Mucosa of stomach (tissue), 1 donor: ENCODE measurements at regions not wholly inside any gene's neighbourhood (a gene's known extent, or its start where the extent isn't known, plus 50 kb on each side); places are given as distances from the start of the nearest gene placed in this dataset.
"Not testable (repeated sequence)": the region's sequence is repeated elsewhere in the genome, so short reads cannot be mapped to it uniquely, and the experiment has no call there.

Source experiments
- H3K27me3 ChIP-seq: one replicate; pipeline ENCODE4 v1.7.0; 2013; ENCODE audit warnings: mild to moderate bottlenecking, low read length; ENCODE audit not compliant: control insufficient read depth, insufficient read depth
- H3K36me3 ChIP-seq: one replicate; pipeline ENCODE4 v1.7.0; 2013; ENCODE audit warnings: low read length; ENCODE audit not compliant: control insufficient read depth, insufficient read depth
- H3K4me1 ChIP-seq: one replicate; pipeline ENCODE4 v1.7.0; 2013; ENCODE audit warnings: mild to moderate bottlenecking, low read length; ENCODE audit not compliant: control insufficient read depth, insufficient read depth
- H3K4me3 ChIP-seq: one replicate; pipeline ENCODE4 v1.7.0; 2013; ENCODE audit warnings: low read length
- H3K9ac ChIP-seq: one replicate; pipeline ENCODE4 v1.7.0; 2013; ENCODE audit warnings: mild to moderate bottlenecking, low read length, moderate library complexity
- H3K9me3 ChIP-seq: one replicate; pipeline ENCODE4 v1.7.0; 2013; ENCODE audit warnings: mild to moderate bottlenecking, low read length, moderate library complexity; ENCODE audit not compliant: control insufficient read depth
- donor health status: Pancreatic carcinoma.

DNA sequence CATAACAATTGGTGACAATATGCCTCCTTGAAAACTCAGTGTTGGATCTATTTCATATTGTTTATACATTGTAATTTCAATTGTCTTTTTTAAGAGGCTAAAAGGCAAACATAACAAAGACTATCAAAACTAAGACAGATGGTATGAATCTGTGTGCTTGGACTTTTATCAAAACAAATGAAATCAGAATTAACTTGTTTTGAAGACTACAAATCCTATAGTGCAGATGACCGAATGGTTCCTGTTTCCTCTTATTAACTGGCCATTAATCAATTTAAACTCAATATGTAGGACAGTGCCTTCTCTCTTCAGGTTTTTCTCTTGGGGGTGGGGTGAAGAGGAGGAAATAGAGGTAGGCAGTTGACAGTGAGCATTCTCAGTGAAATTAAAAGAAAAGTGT is 366.9 kb upstream of the GRAMD2B start:
- Histone ChIP-seq H3K9ac (no peak overlapping the region), H3K27me3 (no peaks in the 10 kb centered on the region), H3K4me3 (no peak overlapping the region), H3K9me3 (no peaks in the 10 kb centered on the region), H3K4me1 (no peaks in the 10 kb centered on the region), H3K36me3 (no peaks in the 10 kb centered on the region)

DNA sequence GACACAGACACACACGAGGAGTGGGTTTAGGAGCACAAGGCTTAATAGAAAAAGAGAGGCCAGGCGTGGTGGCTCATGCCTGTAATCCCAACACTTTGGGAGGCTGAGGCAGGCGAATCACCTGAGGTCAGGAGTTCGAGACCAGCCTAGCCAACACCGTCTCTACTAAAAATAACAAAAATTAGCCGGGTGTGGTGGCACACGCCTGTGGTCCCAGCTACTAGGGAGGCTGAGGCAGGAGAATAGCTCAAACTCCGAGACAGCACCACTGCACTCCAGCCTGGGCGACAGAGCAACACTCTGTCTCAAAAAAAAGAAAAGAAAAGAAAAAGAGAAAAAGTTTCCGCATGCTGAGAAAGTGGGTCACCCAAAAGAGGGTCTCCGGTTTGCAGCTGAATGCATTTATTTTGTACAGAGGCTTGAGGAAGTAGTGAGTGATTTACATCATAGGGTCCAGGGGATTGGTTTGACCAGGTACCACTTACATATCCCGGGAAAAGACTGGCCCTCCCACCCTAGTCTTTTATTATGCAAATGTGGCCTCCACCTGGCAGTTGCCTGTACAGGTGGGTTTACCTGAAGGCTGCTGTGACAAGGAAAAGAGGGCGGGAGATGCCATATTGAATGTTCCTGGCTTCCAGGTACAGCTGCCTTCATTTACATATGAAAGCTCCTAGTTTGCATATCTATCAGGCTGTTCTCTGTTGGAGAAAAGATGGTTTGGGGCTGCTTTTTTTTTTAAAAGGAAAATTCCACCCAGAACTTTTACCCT is 366.2 kb upstream of the GRAMD2B start:
- Histone ChIP-seq H3K27me3 (no peaks in the 10 kb centered on the region), H3K4me3 (no peak overlapping the region), H3K9ac (no peak overlapping the region), H3K4me1 (no peaks in the 10 kb centered on the region), H3K36me3 (no peaks in the 10 kb centered on the region), H3K9me3 (no peaks in the 10 kb centered on the region)

DNA sequence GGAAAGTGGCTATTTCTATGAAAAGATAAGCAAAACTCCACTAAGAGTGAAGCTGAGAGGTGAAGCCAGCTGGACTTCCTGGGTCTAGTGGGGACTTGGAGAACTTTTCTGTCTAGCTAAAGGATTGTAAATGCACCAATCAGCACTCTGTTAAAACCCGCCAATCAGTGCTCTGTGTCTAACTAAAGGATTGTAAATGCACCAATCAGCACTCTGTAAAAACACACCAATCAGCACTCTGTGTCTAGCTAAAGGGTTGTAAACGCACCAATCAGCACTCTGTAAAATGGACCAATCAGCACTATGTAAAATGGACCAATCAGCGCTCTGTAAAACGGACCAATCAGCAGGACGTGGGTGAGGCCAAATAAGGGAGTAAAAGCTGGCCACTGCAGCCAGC is 364.8 kb upstream of the GRAMD2B start:
- H3K9ac ChIP-seq, H3K4me3 ChIP-seq, H3K27me3 ChIP-seq, H3K4me1 ChIP-seq, H3K36me3 ChIP-seq, H3K9me3 ChIP-seq: not testable (repeated sequence)

DNA sequence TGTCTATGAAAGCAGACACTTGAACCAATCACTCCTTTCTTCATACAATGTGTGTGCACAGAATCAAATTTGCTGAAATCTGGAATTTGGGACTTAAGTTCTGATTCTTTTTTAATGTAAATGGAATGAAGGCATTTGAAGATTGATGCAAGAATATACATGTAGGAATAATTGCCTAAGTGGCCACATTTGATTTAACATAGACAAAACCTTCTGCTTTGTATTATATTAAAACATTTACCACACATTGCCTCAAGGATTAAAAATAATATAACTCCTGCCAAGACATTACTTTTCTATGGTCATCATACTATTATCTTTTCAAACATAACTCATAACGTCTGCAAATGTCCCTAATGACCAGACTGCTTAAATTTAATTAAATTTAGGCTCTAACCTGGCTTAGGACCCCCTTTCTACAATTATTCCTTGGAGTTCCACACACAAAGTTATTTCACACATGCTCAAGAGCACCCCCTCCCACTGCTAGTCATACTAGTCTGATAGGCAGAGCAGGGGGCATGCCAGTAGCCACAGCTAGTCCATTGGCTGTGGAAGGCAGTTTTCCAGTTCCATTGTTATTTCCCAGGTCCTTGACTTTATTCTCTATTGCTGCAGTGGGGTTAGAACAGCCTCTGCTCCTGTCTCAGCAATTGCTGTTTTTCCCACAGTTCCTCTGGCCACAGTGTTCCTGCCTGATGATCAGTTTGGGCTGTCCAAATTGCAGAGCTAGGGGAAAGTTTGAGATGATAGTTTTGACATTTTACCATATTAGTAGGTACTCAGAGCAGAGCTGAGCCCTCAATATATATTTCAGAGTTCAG is 360.6 kb upstream of the GRAMD2B start:
- no peaks in the 10 kb centered on the region for H3K9me3 ChIP-seq
- no peaks in the 10 kb centered on the region for H3K27me3 ChIP-seq
- H3K4me3 ChIP-seq, result no peak overlapping the region
- no peaks in the 10 kb centered on the region for H3K4me1 ChIP-seq
- no peaks in the 10 kb centered on the region for H3K36me3 ChIP-seq
- H3K9ac ChIP-seq, result no peak overlapping the region

DNA sequence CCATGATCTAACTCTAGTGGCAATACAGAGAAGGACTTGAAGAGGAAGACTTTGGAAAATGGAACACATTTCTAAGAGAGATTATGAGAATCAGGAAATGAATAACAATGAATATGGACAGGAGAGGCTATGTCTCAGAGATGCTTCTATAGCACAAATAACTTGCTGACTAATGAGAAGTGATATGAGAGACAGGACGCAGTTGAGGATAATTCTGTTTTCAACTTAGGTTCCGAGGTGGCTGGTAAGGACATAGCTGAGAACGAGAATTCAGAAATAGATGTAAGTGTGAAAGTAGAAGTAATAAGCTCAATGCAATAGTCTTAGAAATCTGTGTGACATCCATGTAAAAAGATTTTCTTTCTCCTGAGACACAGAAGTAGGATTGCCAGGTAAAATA is 358.1 kb upstream of the GRAMD2B start:
- no peak overlapping the region for H3K4me3 ChIP-seq
- no peaks in the 10 kb centered on the region for H3K27me3 ChIP-seq
- no peaks in the 10 kb centered on the region for H3K9me3 ChIP-seq
- no peaks in the 10 kb centered on the region for H3K36me3 ChIP-seq
- H3K4me1 ChIP-seq, result no peaks in the 10 kb centered on the region
- no peak overlapping the region for H3K9ac ChIP-seq

DNA sequence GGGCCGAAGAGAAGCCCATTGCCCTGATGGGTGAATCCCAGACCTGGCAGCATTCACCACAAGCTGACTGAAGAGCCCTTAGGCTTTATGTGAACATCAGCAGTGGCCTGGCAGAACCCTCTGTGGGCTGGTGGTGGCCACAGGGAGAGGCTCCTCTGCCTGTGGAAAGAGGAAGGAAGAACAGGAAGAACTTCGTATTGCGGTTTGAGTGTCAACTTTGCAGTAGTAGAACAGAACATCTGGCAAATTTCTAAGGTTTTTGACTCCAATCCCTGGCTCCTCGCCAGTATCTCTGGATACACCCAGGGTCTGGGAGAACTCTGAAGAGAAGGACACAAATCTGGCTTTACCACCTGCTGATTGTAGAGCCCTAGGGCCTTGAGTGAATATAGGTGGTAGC is 356.4 kb upstream of the GRAMD2B start:
- H3K9me3 ChIP-seq, result no peaks in the 10 kb centered on the region
- H3K27me3 ChIP-seq, result no peaks in the 10 kb centered on the region
- no peak overlapping the region for H3K9ac ChIP-seq
- H3K36me3 ChIP-seq, result no peaks in the 10 kb centered on the region
- H3K4me1 ChIP-seq, result no peaks in the 10 kb centered on the region
- no peak overlapping the region for H3K4me3 ChIP-seq

DNA sequence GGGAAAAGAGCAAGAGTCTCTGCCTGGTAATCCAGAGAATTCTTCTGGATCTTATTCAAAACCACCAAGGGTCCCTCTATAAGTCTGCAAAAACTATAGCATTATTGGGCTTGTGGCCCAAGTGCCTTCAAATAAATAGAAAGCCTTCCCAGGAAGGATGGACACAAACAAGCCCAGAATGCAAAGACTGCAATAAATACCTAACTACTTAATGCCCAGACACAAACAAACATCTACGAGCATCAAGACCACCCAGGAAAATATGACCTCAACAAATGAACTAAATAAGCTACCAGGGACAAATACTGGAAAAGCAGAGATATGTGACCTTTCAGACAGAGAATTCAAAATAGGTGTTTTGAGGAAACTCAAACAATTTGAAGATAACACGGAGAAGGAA is 355.8 kb upstream of the GRAMD2B start:
- no peaks in the 10 kb centered on the region for H3K9me3 ChIP-seq
- H3K4me3 ChIP-seq, result no peak overlapping the region
- H3K4me1 ChIP-seq, result no peaks in the 10 kb centered on the region
- H3K36me3 ChIP-seq, result no peaks in the 10 kb centered on the region
- no peak overlapping the region for H3K9ac ChIP-seq
- H3K27me3 ChIP-seq, result no peaks in the 10 kb centered on the region

DNA sequence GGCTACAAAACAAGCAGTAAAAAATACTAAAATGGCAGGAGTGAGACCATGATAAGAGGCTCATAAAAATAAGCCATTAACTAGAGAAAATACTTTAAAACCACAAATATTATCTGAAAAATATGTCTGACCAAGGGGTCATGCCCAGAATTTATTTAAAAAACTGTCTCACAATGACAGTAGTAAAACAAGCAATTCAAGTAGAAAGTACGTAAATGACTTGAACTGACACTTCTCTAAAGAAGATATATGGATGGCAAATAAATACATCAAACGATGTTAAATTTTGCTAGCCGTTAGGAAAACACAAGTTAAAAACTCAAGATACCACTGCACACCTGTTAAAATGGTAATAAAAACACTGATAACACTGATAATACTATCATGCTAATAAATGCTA is 353.9 kb upstream of the GRAMD2B start:
- no peaks in the 10 kb centered on the region for H3K9me3 ChIP-seq
- no peak overlapping the region for H3K4me3 ChIP-seq
- H3K9ac ChIP-seq, result no peak overlapping the region
- no peaks in the 10 kb centered on the region for H3K36me3 ChIP-seq
- H3K27me3 ChIP-seq, result no peaks in the 10 kb centered on the region
- no peaks in the 10 kb centered on the region for H3K4me1 ChIP-seq

DNA sequence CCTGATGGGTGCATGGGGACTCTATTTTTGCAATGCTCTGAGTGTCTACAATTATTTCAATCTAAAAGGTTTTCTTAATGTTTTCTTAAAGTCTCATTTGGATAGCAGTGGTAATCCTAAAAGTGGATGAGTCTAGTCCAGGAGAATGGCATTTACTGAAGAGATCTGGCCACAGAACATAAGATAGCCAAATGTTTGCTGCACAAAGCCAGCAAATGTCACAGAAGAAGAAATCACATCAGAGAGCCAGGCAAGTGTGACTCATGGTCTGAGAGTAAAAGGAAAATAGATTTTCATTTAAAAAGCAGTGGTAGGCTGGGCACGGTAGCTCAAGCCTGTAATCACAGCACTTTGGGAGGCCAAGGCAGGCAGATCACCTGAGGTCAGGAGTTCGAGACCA is 352.7 kb upstream of the GRAMD2B start:
- H3K4me1 ChIP-seq, result no peaks in the 10 kb centered on the region
- H3K9me3 ChIP-seq, result no peaks in the 10 kb centered on the region
- H3K27me3 ChIP-seq, result no peaks in the 10 kb centered on the region
- no peak overlapping the region for H3K9ac ChIP-seq
- no peak overlapping the region for H3K4me3 ChIP-seq
- no peaks in the 10 kb centered on the region for H3K36me3 ChIP-seq

DNA sequence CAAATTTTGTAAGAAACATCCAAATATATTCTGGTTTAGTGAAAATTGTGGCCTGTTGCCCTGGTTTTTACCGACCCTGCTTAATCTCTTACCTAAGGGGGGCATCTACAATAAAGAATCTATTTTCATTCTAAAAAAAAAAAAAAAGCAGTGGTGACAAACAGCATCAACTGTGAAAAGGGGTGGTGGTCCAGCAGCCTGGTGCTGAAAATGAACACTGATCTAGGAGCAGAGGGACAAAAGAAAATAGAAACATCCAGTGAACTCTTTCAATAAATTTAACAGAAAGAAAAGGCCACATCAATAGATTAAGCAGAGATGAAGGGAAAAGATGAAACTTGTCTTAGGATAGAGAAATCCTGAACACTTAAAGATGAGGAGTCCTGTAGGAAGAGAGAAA is 348.7 kb upstream of the GRAMD2B start:
- H3K9ac ChIP-seq, result no peak overlapping the region
- H3K9me3 ChIP-seq, result no peaks in the 10 kb centered on the region
- H3K4me3 ChIP-seq, result no peak overlapping the region

DNA sequence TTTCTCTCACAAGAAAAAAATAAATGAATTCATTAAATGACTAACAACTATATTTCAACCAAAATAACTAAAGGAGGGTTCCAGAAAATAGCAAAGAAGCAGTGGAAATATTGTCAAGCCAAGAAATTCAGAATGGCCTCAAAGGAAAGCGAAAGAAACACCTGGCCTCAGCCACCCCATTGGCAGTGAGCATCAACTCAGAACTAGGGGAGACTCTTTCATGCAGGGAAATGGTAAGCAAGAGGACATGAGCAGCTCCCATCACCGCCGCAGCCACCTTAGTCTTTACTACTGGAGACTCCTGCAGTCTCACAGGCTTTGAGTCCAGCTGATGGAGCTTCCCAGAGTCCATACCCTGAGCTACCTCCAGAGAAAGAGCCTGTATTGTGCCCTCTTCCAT is 343.9 kb upstream of the GRAMD2B start:
- no peak overlapping the region for H3K9ac ChIP-seq
- no peaks in the 10 kb centered on the region for H3K9me3 ChIP-seq
- no peaks in the 10 kb centered on the region for H3K36me3 ChIP-seq
- H3K4me3 ChIP-seq, result no peak overlapping the region
- no peaks in the 10 kb centered on the region for H3K4me1 ChIP-seq
- H3K27me3 ChIP-seq, result no peaks in the 10 kb centered on the region

More for the DNA sequence above, 348.7 kb upstream of the GRAMD2B start:
- no peaks in the 10 kb centered on the region for H3K4me1 ChIP-seq
- no peaks in the 10 kb centered on the region for H3K36me3 ChIP-seq
- no peaks in the 10 kb centered on the region for H3K27me3 ChIP-seq

DNA sequence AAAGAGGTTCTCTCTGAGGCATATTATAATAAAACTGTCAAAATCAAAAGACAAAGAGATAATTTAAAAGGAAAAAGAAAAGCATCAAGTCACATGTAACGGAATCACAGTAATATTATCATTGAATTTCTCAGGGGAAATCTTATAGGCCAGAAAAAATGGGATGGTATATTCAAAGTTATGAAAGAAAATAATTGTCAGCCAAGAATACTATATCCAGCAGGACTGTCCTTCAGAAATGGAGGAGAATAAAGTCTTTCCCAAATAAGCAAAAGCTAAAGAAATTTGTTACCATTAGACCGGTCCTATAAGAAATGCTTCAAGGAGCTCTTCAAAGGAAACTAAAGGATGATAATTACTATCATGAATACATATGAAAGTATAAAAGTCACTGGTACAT is 342.0 kb upstream of the GRAMD2B start:
- Histone ChIP-seq H3K27me3 (no peaks in the 10 kb centered on the region), H3K9ac (no peak overlapping the region), H3K9me3 (no peaks in the 10 kb centered on the region), H3K4me3 (no peak overlapping the region), H3K4me1 (no peaks in the 10 kb centered on the region), H3K36me3 (no peaks in the 10 kb centered on the region)
